WTC11 (cell line): ENCODE measurements at regions not wholly inside any gene's neighbourhood (a gene's known extent, or its start where the extent isn't known, plus 50 kb on each side); places are given as distances from the start of the nearest gene placed in this dataset.

Experiments used
- ATAC-seq: fragments of 200-7000 bp; cut with Tn5 transposase; 2 replicates; pipeline ENCODE4 v1.10.0; 2021; ENCODE audit warnings: mild to moderate bottlenecking, moderate library complexity
- CTCF ChIA-PET: fragments of 300-600 bp; sonication (Branson Sonifier 250); formaldehyde crosslinking; loops from one replicate; lab custom pipeline; 2021; ENCODE audit warnings: antibody characterized with exemption; lab: Charles Lee
- POLR2A ChIA-PET: fragments of 350-600 bp; sonication (Branson Sonifier 250); formaldehyde crosslinking; loops from one replicate; lab custom pipeline; 2021; ENCODE audit warnings: antibody characterized with exemption; lab: Charles Lee
- DNase-seq: peaks from one replicate; pipeline ENCODE4 v3.0.0; 2021; ENCODE audit warnings: low spot score
- H3K27ac Mint-ChIP-seq: 2 replicates; pipeline ENCODE4 v1.8.0; 2021; ENCODE audit warnings: mixed read lengths
- H3K27me3 Mint-ChIP-seq: 2 replicates; pipeline ENCODE4 v1.8.0; 2021; ENCODE audit warnings: low read depth, mild to moderate bottlenecking, moderate library complexity, mixed read lengths
- H3K36me3 Mint-ChIP-seq: 2 replicates; pipeline ENCODE4 v1.8.0; 2021; ENCODE audit warnings: mixed read lengths
- H3K4me1 Mint-ChIP-seq: 2 replicates; pipeline ENCODE4 v1.8.0; 2022; ENCODE audit warnings: mixed read lengths
- H3K4me3 Mint-ChIP-seq: 2 replicates; pipeline ENCODE4 v1.8.0; 2021; ENCODE audit warnings: mild to moderate bottlenecking, moderate library complexity, mixed read lengths
- H3K9me3 Mint-ChIP-seq: 2 replicates; pipeline ENCODE4 v1.8.0; 2021; ENCODE audit warnings: mixed read lengths
- CBFB ChIP-seq: sonication (generic); formaldehyde crosslinking; IDR thresholded peaks from 2 replicates; pipeline ENCODE4 v1.8.1; 2022; ENCODE audit warnings: mild to moderate bottlenecking, low read depth, missing genetic modification reagents
- HMGA2 ChIP-seq: fragments of 250-450 bp; sonication (Bioruptor Pico); IDR thresholded peaks from 2 replicates; pipeline ENCODE4 v1.4.0; 2021; ENCODE audit warnings: mild to moderate bottlenecking, moderate library complexity
- IRF2 ChIP-seq: sonication (generic); formaldehyde crosslinking; IDR thresholded peaks from 2 replicates; pipeline ENCODE4 v1.8.0; 2022; ENCODE audit warnings: low read depth, missing genetic modification reagents, borderline replicate concordance
- NFYB ChIP-seq: sonication (generic); formaldehyde crosslinking; conservative IDR thresholded peaks from 2 replicates; pipeline ENCODE4 v1.8.0; 2022; ENCODE audit warnings: low read depth, missing genetic modification reagents
- NR3C1 ChIP-seq: sonication (generic); formaldehyde crosslinking; conservative IDR thresholded peaks from 2 replicates; pipeline ENCODE4 v1.8.1; 2023; ENCODE audit warnings: low read depth, mild to moderate bottlenecking, missing genetic modification reagents
- RELA ChIP-seq: sonication (generic); formaldehyde crosslinking; IDR thresholded peaks from 2 replicates; pipeline ENCODE4 v1.8.1; 2022; ENCODE audit warnings: missing genetic modification reagents, mild to moderate bottlenecking, borderline replicate concordance
- SOX15 ChIP-seq: fragments of 250-450 bp; sonication (Bioruptor Pico); IDR thresholded peaks from 2 replicates; pipeline ENCODE4 v1.9.0; 2021; ENCODE audit warnings: mild to moderate bottlenecking
- SP1 ChIP-seq: sonication (generic); formaldehyde crosslinking; conservative IDR thresholded peaks from 2 replicates; pipeline ENCODE4 v1.8.1; 2022; ENCODE audit warnings: missing genetic modification reagents
- TP53 ChIP-seq: sonication (generic); formaldehyde crosslinking; IDR thresholded peaks from 2 replicates; pipeline ENCODE4 v1.8.1; 2023; ENCODE audit warnings: mild to moderate bottlenecking, missing genetic modification reagents
- ZNF121 ChIP-seq: sonication (generic); formaldehyde crosslinking; IDR thresholded peaks from 2 replicates; pipeline ENCODE4 v1.8.0; 2023; ENCODE audit warnings: missing genetic modification reagents
- ZNF219 ChIP-seq: sonication (generic); formaldehyde crosslinking; IDR thresholded peaks from 2 replicates; pipeline ENCODE4 v1.8.0; 2023; ENCODE audit warnings: missing genetic modification reagents, mild to moderate bottlenecking, borderline replicate concordance
- ZNF512 ChIP-seq: sonication (generic); formaldehyde crosslinking; IDR thresholded peaks from 2 replicates; pipeline ENCODE4 v1.8.1; 2022; ENCODE audit warnings: missing genetic modification reagents, borderline replicate concordance
- ZNF532 ChIP-seq: fragments of 250-450 bp; sonication (Bioruptor Pico); IDR thresholded peaks from 2 replicates; pipeline ENCODE4 v1.9.0; 2021; ENCODE audit warnings: mild to moderate bottlenecking, borderline replicate concordance
- TF ChIP-seq, protein P1 (sequence below): sonication (generic); formaldehyde crosslinking; IDR thresholded peaks from 2 replicates; pipeline ENCODE4 v1.8.0; 2023; ENCODE audit warnings: missing genetic modification reagents, mild to moderate bottlenecking, borderline replicate concordance
- TF ChIP-seq, protein P2 (sequence below): sonication (generic); formaldehyde crosslinking; IDR thresholded peaks from 2 replicates; pipeline ENCODE4 v1.8.1; 2023; ENCODE audit warnings: mild to moderate bottlenecking, missing genetic modification reagents, moderate library complexity
- TF ChIP-seq, protein P3 (sequence below): sonication (generic); formaldehyde crosslinking; IDR thresholded peaks from 2 replicates; pipeline ENCODE4 v1.8.0; 2023; ENCODE audit warnings: missing genetic modification reagents

- POLR2A ChIA-PET: no interaction called here
- Mint-ChIP-seq H3K36me3 (no peaks in the 10 kb centered on the region), H3K9me3 (no peaks in the 10 kb centered on the region), H3K27me3 (no peaks in the 10 kb centered on the region), H3K27ac (no peak overlapping the region), H3K4me3 (no peak overlapping the region), H3K4me1 (peaks cover 23% of the 10 kb centered on the region)
- DNase-seq: no peak
- TF ChIP-seq CBFB: no peak
- no peak for TF ChIP-seq RELA (CRISPR knock-in tag)
- TF ChIP-seq ZNF532: no peak
- TF ChIP-seq SP1 (CRISPR knock-in tag): no peak
- TF ChIP-seq NR3C1 (CRISPR knock-in tag): no peak
- no peak for TF ChIP-seq ZNF219 (CRISPR knock-in tag)
- TF ChIP-seq, protein P1, sequence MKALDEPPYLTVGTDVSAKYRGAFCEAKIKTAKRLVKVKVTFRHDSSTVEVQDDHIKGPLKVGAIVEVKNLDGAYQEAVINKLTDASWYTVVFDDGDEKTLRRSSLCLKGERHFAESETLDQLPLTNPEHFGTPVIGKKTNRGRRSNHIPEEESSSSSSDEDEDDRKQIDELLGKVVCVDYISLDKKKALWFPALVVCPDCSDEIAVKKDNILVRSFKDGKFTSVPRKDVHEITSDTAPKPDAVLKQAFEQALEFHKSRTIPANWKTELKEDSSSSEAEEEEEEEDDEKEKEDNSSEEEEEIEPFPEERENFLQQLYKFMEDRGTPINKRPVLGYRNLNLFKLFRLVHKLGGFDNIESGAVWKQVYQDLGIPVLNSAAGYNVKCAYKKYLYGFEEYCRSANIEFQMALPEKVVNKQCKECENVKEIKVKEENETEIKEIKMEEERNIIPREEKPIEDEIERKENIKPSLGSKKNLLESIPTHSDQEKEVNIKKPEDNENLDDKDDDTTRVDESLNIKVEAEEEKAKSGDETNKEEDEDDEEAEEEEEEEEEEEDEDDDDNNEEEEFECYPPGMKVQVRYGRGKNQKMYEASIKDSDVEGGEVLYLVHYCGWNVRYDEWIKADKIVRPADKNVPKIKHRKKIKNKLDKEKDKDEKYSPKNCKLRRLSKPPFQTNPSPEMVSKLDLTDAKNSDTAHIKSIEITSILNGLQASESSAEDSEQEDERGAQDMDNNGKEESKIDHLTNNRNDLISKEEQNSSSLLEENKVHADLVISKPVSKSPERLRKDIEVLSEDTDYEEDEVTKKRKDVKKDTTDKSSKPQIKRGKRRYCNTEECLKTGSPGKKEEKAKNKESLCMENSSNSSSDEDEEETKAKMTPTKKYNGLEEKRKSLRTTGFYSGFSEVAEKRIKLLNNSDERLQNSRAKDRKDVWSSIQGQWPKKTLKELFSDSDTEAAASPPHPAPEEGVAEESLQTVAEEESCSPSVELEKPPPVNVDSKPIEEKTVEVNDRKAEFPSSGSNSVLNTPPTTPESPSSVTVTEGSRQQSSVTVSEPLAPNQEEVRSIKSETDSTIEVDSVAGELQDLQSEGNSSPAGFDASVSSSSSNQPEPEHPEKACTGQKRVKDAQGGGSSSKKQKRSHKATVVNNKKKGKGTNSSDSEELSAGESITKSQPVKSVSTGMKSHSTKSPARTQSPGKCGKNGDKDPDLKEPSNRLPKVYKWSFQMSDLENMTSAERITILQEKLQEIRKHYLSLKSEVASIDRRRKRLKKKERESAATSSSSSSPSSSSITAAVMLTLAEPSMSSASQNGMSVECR (CRISPR knock-in tag): no peak
- TF ChIP-seq ZNF512 (CRISPR knock-in tag): no peak
- TF ChIP-seq SOX15 (CRISPR knock-in tag): no peak
- no peak for TF ChIP-seq ZNF121 (CRISPR knock-in tag)
- TF ChIP-seq NFYB (CRISPR knock-in tag): no peak
- TF ChIP-seq, protein P2, sequence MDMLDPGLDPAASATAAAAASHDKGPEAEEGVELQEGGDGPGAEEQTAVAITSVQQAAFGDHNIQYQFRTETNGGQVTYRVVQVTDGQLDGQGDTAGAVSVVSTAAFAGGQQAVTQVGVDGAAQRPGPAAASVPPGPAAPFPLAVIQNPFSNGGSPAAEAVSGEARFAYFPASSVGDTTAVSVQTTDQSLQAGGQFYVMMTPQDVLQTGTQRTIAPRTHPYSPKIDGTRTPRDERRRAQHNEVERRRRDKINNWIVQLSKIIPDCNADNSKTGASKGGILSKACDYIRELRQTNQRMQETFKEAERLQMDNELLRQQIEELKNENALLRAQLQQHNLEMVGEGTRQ (CRISPR knock-in tag): no peak
- TF ChIP-seq TP53 (CRISPR knock-in tag): no peak
- TF ChIP-seq HMGA2 (CRISPR knock-in tag): no peak
- TF ChIP-seq IRF2 (CRISPR knock-in tag): no peak
- TF ChIP-seq, protein P3, sequence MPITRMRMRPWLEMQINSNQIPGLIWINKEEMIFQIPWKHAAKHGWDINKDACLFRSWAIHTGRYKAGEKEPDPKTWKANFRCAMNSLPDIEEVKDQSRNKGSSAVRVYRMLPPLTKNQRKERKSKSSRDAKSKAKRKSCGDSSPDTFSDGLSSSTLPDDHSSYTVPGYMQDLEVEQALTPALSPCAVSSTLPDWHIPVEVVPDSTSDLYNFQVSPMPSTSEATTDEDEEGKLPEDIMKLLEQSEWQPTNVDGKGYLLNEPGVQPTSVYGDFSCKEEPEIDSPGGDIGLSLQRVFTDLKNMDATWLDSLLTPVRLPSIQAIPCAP (CRISPR knock-in tag): no peak
- CTCF ChIA-PET: interaction anchor here (0.6 kb wide), 1 partner anchor 189 kb away, joined by 4 read pairs; no protein-coding TSS in a partner anchor
- ATAC-seq: no peak
These were observed 417.9 kb downstream of the ANKRD7 start for GRCh38 chr7:118642396-118642795.
